Transverse colon (tissue), 4 donors: ENCODE measurements at regions not wholly inside any gene's neighbourhood (a gene's known extent, or its start where the extent isn't known, plus 50 kb on each side); places are given as distances from the start of the nearest gene placed in this dataset.

Experiments
- DNase-seq: peaks from one replicate; pipeline ENCODE4 v3.0.0-alpha.2; 2019
- H3K27ac ChIP-seq, 4 donors: fragments of 200-600 bp; sonication (generic); 2 replicates each; pipeline ENCODE4 v1.5.1; 2016 to 2018; ENCODE audit warnings: inconsistent platforms in 4 of 4
- H3K27me3 ChIP-seq: fragments of 200-600 bp; sonication (generic); 2 replicates; pipeline ENCODE4 v1.5.1; 2017; ENCODE audit warnings: inconsistent platforms
- H3K36me3 ChIP-seq, 4 donors: fragments of 200-600 bp; sonication (generic); 2 replicates each; pipeline ENCODE4 v1.5.1; 2017 to 2019; ENCODE audit warnings: inconsistent platforms in 4 of 4
- H3K4me1 ChIP-seq, 4 donors: fragments of 200-600 bp; sonication (generic); 2 replicates each; pipeline ENCODE4 v1.5.1; 2017 to 2020; ENCODE audit warnings: inconsistent platforms in 4 of 4
- H3K4me3 ChIP-seq, 4 donors: fragments of 200-600 bp; sonication (generic); 1 replicate in 1 of 4; 2 replicates in 3 of 4; pipeline versions ENCODE4 v1.5.1 to v1.6.1; 2017 to 2019; ENCODE audit warnings: inconsistent platforms in 4 of 4
- H3K9me3 ChIP-seq, 2 donors: fragments of 200-600 bp; sonication (generic); 2 replicates each; pipeline ENCODE4 v1.5.1; 2017 to 2019; ENCODE audit warnings: inconsistent platforms in 2 of 2
- EP300 ChIP-seq: sonication (generic); formaldehyde crosslinking; IDR thresholded peaks from one replicate; pipeline ENCODE4 v1.6.1; 2017; ENCODE audit warnings: antibody characterized with exemption, low read depth
- POLR2A ChIP-seq: fragments of 450-650 bp; IDR thresholded peaks from one replicate; pipeline ENCODE4 v1.6.1; 2016; ENCODE audit warnings: antibody characterized with exemption, mild to moderate bottlenecking, moderate library complexity
- POLR2AphosphoS5 ChIP-seq, 3 donors: sonication (generic); formaldehyde crosslinking; IDR thresholded peaks; one replicate each; pipeline ENCODE4 v1.6.1; 2016; ENCODE audit warnings: antibody characterized with exemption in 3 of 3
- WGBS, 2 donors: methylation state at CpG; one replicate each; pipeline ENCODE4 v1.1.5; 2018; ENCODE audit warnings: low coverage in 1 of 2; 5-methylcytosine and 5-hydroxymethylcytosine counted together
- in situ Hi-C, 4 donors: fragments of 200-750 bp; cut with MboI; loops; one replicate each; pipeline versions ENCODE4 v1.15.0 to v1.15.1; 2017; ENCODE audit warnings: low sequenced_read_pairs in 3 of 4, low pct_ligation_motif_present in 1 of 4, low pct_unique_long_range_greater_than_20kb in 1 of 4
- intact Hi-C: fragments of 100-400 bp; cut with DNase I; formaldehyde crosslinking; loops from one replicate; pipeline ENCODE4 v1.15.1; 2023; ENCODE audit warnings: low total_unique reads
- TF ChIP-seq, protein P1 (sequence below), 5 experiments: fragments of 200-600 bp in 3 of 5; fragments of 450-650 bp in 2 of 5; sonication (generic) in 3 of 5; IDR thresholded peaks; 1 replicate in 2 of 5; 2 replicates in 3 of 5; pipeline ENCODE4 v1.5.1; 2016 to 2017; ENCODE audit warnings: antibody characterized with exemption in 5 of 5, inconsistent platforms in 3 of 5, mild to moderate bottlenecking in 2 of 5, moderate library complexity in 1 of 5

DNA sequence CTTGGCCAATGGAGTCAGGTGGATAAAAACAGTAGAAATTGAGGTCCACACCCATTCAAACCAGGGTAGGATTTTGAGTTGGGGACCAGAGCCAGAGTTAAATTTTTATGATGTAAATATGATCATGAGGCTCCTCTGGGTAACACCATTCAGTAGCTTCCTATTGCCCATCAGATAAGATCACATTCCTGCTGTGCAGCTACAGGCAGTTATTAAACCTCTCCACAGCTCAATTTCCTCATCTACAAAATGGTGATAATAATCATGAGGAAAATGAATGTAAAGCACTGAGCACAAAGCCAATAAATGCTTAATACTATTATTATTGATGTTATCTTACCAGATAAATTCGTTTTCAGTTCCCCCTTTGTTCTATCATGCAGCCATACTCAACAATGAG lies 432.0 kb downstream of the CAAP1 start:
- Histone ChIP-seq H3K27ac (no peak overlapping the region), H3K9me3 (no peaks in the 10 kb centered on the region), H3K27me3 (no peaks in the 10 kb centered on the region), H3K36me3 (no peaks in the 10 kb centered on the region), H3K4me3 (no peak overlapping the region), H3K4me1 (no peaks in the 10 kb centered on the region)
- in situ Hi-C loops (no loop called here), intact Hi-C loops (no loop called here)
- TF ChIP-seq POLR2A (no peak), EP300 (no peak), POLR2AphosphoS5 (IDR thresholded peaks at IDR 0.05) (no peak)
- TF ChIP-seq, protein P1, sequence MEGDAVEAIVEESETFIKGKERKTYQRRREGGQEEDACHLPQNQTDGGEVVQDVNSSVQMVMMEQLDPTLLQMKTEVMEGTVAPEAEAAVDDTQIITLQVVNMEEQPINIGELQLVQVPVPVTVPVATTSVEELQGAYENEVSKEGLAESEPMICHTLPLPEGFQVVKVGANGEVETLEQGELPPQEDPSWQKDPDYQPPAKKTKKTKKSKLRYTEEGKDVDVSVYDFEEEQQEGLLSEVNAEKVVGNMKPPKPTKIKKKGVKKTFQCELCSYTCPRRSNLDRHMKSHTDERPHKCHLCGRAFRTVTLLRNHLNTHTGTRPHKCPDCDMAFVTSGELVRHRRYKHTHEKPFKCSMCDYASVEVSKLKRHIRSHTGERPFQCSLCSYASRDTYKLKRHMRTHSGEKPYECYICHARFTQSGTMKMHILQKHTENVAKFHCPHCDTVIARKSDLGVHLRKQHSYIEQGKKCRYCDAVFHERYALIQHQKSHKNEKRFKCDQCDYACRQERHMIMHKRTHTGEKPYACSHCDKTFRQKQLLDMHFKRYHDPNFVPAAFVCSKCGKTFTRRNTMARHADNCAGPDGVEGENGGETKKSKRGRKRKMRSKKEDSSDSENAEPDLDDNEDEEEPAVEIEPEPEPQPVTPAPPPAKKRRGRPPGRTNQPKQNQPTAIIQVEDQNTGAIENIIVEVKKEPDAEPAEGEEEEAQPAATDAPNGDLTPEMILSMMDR (IDR thresholded peaks at IDR 0.05), result no peak
- DNase-seq, result no peak
- 0 to 25% methylated on average over 1 of the region's 1 CpG for WGBS, 2 donors

DNA sequence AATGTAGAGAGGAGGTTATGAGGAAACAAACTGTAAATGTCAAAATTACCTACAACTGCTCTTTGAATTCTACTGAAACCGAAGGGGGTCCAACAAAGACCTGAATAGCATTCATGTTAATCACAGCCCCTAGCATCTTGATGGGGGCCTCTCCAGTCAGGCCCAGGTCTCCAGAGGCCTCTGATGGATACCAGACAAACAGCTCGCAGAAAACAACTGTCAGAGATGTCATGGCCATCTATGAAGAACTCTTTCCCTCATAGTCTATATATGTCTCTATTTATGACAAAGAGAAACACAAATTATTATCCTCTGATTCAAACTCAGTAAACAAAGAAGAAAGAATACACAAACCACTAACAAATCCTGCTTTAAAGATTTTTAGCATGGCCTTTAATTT lies 432.6 kb downstream of the CAAP1 start:
- WGBS, 2 donors, result 60 to 63% methylated on average over 1 to 2 of the region's 2 CpGs
- H3K4me3 ChIP-seq, result no peak overlapping the region
- TF ChIP-seq POLR2AphosphoS5 (IDR thresholded peaks at IDR 0.05) (no peak), POLR2A (no peak), EP300 (no peak)
- TF ChIP-seq, protein P1 (IDR thresholded peaks at IDR 0.05), result no peak
- H3K4me1 ChIP-seq, result no peaks in the 10 kb centered on the region
- H3K9me3 ChIP-seq, result no peaks in the 10 kb centered on the region
- in situ Hi-C loops, result no loop called here
- intact Hi-C loops, result no loop called here
- no peaks in the 10 kb centered on the region for H3K36me3 ChIP-seq
- DNase-seq, result no peak
- no peaks in the 10 kb centered on the region for H3K27me3 ChIP-seq
- H3K27ac ChIP-seq, result no peak overlapping the region

DNA sequence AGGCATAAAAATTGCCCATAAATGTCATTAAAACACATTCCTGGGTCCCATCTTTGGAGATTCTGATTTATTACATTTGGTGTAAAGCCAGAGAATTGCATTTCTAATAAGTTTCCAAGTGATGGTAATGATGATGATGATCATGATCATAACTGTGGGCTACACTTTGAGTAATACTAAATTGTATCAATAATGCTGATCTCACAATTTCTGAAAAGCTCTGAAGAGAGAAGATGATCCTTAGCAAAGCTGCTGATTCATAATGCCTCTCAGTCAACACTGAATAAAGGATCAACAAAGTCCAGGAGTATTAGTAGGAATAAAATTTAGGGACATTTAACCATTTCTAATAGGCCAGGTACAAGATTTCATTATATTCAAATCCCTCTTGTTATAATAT lies 434.5 kb downstream of the CAAP1 start:
- intact Hi-C loops (no loop called here), in situ Hi-C loops (no loop called here)
- no peaks in the 10 kb centered on the region for H3K27me3 ChIP-seq
- TF ChIP-seq POLR2AphosphoS5 (IDR thresholded peaks at IDR 0.05) (no peak), POLR2A (no peak), EP300 (no peak)
- TF ChIP-seq, protein P1 (IDR thresholded peaks at IDR 0.05), result no peak
- no peak overlapping the region for H3K27ac ChIP-seq
- DNase-seq, result no peak
- no peaks in the 10 kb centered on the region for H3K4me1 ChIP-seq
- no peaks in the 10 kb centered on the region for H3K9me3 ChIP-seq
- H3K36me3 ChIP-seq, result no peaks in the 10 kb centered on the region
- H3K4me3 ChIP-seq, result no peak overlapping the region

DNA sequence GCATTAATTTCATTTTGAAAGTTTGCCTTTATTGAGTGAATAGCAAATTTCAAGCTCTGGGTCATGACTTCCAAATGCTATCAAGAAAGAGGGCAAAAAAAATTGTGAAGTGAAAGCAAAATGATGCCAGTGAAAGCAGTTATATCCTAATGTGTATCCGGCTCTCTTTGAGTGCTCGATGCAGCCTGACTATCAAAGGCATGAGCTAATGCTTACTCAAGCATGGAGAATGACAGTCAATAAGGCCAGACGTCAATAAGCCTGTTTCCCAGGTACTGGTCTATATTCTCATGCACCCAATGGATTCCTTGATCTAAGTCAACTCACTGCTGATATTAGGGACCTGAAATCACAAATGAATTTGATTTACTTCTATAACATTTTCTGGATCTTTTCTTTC lies 435.5 kb downstream of the CAAP1 start:
- in situ Hi-C loops, result no loop called here
- WGBS, 2 donors, result 67 to 80% methylated on average over 1 to 3 of the region's 3 CpGs
- Histone ChIP-seq H3K36me3 (no peaks in the 10 kb centered on the region), H3K4me3 (no peak overlapping the region), H3K4me1 (no peaks in the 10 kb centered on the region), H3K9me3 (no peaks in the 10 kb centered on the region), H3K27me3 (no peaks in the 10 kb centered on the region), H3K27ac (no peak overlapping the region)
- intact Hi-C loops, result no loop called here
- no peak for TF ChIP-seq POLR2AphosphoS5 (IDR thresholded peaks at IDR 0.05)
- TF ChIP-seq, protein P1 (IDR thresholded peaks at IDR 0.05), result no peak
- no peak for TF ChIP-seq POLR2A
- no peak for TF ChIP-seq EP300
- DNase-seq, result no peak
